ENCODE measurements at regions not wholly inside any gene's neighbourhood (a gene's known extent, or its start where the extent isn't known, plus 50 kb on each side); places are given as distances from the start of the nearest gene placed in this dataset.
"Not testable (repeated sequence)": the region's sequence is repeated elsewhere in the genome, so short reads cannot be mapped to it uniquely, and the experiment has no call there.

DNA sequence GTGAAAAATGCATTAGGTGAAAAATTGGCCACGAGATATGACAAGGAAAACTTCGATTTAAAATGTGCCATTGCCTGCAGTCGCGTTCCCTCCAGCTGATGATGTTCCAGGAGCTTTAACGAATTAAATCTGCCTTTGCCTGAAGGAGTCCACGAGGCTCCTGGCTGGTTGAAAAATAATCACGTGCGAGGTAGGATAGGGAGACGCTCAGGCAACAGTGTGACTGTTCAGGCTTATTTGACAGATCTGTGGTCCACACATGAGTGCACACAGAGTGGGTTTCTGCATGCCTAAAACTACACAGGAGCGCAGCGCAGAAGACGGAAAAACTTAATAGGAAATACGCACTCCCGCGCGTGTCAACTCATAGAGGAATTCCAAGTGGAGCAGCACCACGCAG is 204.0 kb upstream of the PITRM1 start:
- H3K27ac ChIP-seq: no peak overlapping the region
- DNase-seq: no peak
- TF ChIP-seq CTCF (IDR thresholded peaks at IDR 0.05): no peak
- no peaks in the 10 kb centered on the region for H3K27me3 ChIP-seq
- no peaks in the 10 kb centered on the region for H3K36me3 ChIP-seq
- intact Hi-C loops (cut with DNase I): no loop called here
- no peaks in the 10 kb centered on the region for H3K4me1 ChIP-seq
- WGBS, 2 donors: 96% methylated on average over 17 of the region's 17 CpGs
- no peak overlapping the region for H3K4me3 ChIP-seq
- peaks cover 0 to 11% (median 0%) of the 10 kb centered on the region in 11 donors for H3K9me3 ChIP-seq
- ATAC-seq: no peak

GRCh38 chr10:3375505-3375904 is 202.9 kb upstream of the PITRM1 start:
- Histone ChIP-seq H3K27ac (no peak overlapping the region), H3K36me3 (no peaks in the 10 kb centered on the region), H3K9me3 (peaks cover 0 to 13% (median 0%) of the 10 kb centered on the region in 11 donors), H3K4me1 (no peaks in the 10 kb centered on the region), H3K27me3 (no peaks in the 10 kb centered on the region), H3K4me3 (no peak overlapping the region)
- TF ChIP-seq CTCF (IDR thresholded peaks at IDR 0.05): no peak
- 95 to 96% methylated on average over 5 of the region's 5 CpGs for WGBS, 2 donors
- ATAC-seq (no peak), DNase-seq (no peak)
- intact Hi-C loops (cut with DNase I): no loop called here

DNA sequence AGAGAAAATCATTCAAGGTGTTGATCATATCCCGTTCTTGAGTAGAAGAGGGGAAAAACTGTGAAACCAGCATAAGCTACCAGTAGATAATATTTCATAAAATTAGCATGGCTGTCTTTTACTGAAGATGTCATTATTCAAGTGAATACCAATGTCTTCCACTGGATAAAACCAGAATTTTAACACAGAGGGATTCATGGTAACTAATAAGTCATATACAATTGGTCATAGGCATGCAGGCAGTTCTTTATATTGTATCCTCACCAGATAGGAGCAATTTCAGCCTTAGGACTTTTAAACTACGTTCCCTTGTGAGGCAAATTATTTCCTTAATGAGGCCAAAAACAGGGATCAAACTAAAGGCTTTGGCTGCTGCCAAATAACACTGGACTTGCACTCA is 202.3 kb upstream of the PITRM1 start:
- DNase-seq (no peak), ATAC-seq (no peak)
- Histone ChIP-seq H3K4me1 (no peaks in the 10 kb centered on the region), H3K9me3 (peaks cover 0 to 7% (median 0%) of the 10 kb centered on the region in 11 donors), H3K27me3 (no peaks in the 10 kb centered on the region), H3K36me3 (no peaks in the 10 kb centered on the region), H3K4me3 (no peak overlapping the region), H3K27ac (no peak overlapping the region)
- 85 to 91% methylated on average over 2 of the region's 2 CpGs for WGBS, 2 donors
- intact Hi-C loops (cut with DNase I): no loop called here
- no peak for TF ChIP-seq CTCF (IDR thresholded peaks at IDR 0.05)

GRCh38 chr10:3373374-3374027 is 200.9 kb upstream of the PITRM1 start:
- ATAC-seq; H3K4me3 ChIP-seq; H3K4me1 ChIP-seq; DNase-seq; H3K36me3 ChIP-seq; H3K27me3 ChIP-seq; intact Hi-C loops (cut with DNase I); H3K9me3 ChIP-seq: not testable (repeated sequence)
- H3K27ac ChIP-seq: peak overlapping the region in 1 of 10 donors; percentile 44
- 74 to 83% methylated on average over 11 to 12 of the region's 13 CpGs for WGBS, 2 donors

- 69 to 79% methylated on average over 3 of the region's 3 CpGs for WGBS, 2 donors
- H3K27ac ChIP-seq: no peak overlapping the region
- no peak for TF ChIP-seq CTCF (IDR thresholded peaks at IDR 0.05)
- H3K9me3 ChIP-seq: peaks cover 0 to 4% (median 0%) of the 10 kb centered on the region in 11 donors
- no peaks in the 10 kb centered on the region for H3K36me3 ChIP-seq
- no peak for ATAC-seq
- intact Hi-C loops (cut with DNase I): no loop called here
- H3K4me3 ChIP-seq: no peak overlapping the region
- H3K4me1 ChIP-seq: no peaks in the 10 kb centered on the region
- DNase-seq: no peak
- H3K27me3 ChIP-seq: no peaks in the 10 kb centered on the region
Observed at GRCh38 chr10:3372281-3372680, 199.7 kb upstream of the PITRM1 start.

GRCh38 chr10:3371624-3372023 is 199.0 kb upstream of the PITRM1 start:
- ATAC-seq; intact Hi-C loops (cut with DNase I); H3K4me1 ChIP-seq; H3K27me3 ChIP-seq; H3K9me3 ChIP-seq; DNase-seq; H3K27ac ChIP-seq; H3K4me3 ChIP-seq; H3K36me3 ChIP-seq: not testable (repeated sequence)
